ENCODE measurements at regions not wholly inside any gene's neighbourhood (a gene's known extent, or its start where the extent isn't known, plus 50 kb on each side); places are given as distances from the start of the nearest gene placed in this dataset.
A peak's percentile ranks its signal among the peaks of the same experiment; 100 is the strongest.

DNA sequence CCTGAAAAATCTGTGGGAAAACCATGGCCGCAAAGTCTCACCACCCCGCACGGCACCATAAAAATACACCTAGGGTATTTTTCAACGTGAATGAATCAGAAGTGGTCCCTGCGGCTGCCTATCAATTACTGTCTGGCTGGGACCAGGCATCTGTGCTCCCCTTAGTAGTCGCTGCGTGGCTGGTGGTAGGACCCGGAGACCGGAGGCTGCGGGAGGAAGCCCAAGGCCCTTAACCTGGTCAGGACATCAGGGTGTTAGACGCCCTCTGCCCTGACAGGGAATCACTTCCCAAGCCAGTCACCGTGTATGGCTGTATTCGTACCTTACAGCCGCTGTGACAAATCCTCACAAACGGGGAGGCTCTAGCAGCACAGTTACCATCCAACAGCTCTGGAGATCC is 141.5 kb upstream of the PPP2R2D start:
- intact Hi-C loops (cut with DNase I) = no loop called here
- peak; percentile 64 for DNase-seq (ENCODE audit: low spot score)

DNA sequence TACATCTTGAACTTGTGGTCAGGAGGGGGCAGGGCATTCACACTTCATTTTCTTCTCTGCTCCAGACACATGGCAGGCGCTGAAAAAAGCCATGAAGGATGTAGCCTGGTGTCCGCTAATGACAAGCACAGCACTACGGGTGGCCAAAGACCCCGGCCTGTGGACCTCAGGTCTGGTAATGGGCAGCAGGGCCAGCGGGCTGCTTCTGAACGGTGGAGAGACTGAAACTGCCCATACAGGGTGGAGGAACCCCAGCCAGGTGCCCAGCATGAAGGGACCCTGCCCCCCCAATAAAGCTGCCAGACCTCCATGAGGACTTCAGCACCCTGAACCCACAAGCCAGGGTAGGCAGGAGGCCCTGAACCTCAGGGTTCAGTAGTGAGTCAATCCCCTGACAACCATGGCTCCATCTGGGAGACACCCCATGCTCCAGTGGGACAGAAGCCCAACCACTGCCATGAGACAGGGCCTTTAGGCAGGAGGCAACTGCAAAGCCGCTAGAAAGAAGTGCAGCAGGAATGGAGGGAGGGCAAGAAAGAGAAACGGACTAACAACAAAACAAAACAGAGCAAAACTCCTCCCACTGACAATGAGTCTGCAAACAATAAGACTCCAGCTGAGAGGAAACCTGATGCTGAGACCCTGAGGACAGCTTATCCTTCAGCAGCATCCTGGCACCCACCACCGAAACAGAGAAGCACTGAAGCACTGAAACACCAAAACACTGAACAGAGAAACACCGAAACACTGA is 140.2 kb upstream of the PPP2R2D start:
- intact Hi-C loops (cut with DNase I) = no loop called here

DNA sequence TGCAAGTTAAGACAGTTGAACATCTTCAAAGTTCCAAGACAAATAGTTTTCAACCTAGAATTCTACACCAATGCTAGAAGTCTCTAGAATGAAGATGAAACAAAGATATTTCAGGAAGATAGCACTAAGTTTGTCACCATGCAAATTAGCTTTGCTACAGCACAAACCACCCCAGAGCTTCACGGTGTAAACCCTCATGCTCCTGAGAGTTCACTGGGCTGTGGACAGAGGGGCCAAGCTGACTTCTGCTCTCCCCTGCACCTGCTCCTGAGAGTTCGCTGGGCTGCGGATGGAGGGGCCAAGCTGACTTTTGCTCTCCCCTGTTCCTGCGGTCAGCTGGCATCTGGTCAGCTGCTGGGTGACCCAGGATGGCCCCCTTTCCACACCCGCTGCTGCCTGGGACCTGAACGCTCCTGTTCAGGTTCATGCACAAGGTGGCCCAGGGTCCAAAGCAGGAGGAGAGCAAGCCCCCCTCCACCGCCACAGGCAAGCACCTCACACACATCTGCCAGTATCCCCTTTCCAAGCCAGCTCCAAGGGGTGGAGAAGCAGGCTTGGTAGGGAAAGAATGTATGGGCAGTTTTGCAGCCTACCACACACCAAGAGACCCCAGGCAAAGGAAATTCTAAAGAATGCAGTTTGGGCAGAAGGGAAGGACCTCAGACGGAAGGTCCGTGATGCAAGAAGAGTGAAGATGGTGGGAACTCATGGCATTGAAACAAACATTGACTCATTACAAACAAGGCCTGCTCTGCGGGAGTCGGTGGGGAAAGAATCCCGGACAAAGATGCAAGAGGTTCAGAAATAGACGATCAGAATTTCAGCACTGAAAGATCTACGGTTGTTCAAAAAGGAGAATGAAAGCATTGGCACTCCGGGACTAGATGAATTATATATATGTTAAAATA is 137.8 kb upstream of the PPP2R2D start:
- intact Hi-C loops (cut with DNase I) = no loop called here

More for the DNA sequence above, 140.2 kb upstream of the PPP2R2D start:
- no peak for DNase-seq (ENCODE audit: low spot score)

DNA sequence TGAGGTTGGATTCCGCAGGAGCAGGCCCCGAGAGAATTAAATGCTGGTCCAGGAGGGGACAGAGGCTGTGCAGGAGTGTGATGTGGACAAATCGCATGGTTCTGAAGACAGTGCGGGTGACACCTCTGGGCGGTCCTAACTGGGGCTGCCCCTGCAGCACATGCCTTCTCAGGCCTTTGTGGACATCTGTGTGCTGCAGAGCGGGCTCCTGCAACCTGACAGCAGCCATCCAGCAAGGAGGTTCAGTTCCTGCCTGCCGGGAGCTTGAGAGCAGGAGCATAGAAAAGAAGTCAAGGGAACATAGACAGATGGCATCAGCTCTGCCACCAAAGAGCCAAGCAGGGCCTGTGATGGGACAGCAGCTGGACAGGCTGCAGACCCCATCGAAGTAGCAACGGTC is 135.9 kb upstream of the PPP2R2D start:
- peak; percentile 58 for DNase-seq (ENCODE audit: low spot score)
- intact Hi-C loops (cut with DNase I) = no loop called here

More for the DNA sequence above, 137.8 kb upstream of the PPP2R2D start:
- peak; percentile 56 for DNase-seq (ENCODE audit: low spot score)

DNA sequence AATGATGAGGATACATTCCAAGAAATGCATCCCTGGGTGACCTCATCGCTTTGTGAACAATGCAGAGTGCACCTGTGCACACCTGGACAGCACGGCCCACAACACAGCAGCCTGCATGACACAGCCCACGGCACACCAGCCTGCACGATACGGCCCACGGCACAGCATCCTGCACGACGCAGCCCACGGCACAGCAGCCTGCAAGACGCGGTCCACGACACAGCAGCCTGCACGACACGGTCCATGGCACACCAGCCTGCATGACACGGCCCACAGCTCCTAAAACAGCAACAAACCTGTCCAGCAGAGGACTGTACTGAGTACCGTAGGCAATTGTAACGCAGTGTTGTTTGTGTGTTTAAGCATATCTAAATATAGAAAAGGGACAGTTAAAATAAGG is 134.7 kb upstream of the PPP2R2D start:
- intact Hi-C loops (cut with DNase I) = no loop called here

DNA sequence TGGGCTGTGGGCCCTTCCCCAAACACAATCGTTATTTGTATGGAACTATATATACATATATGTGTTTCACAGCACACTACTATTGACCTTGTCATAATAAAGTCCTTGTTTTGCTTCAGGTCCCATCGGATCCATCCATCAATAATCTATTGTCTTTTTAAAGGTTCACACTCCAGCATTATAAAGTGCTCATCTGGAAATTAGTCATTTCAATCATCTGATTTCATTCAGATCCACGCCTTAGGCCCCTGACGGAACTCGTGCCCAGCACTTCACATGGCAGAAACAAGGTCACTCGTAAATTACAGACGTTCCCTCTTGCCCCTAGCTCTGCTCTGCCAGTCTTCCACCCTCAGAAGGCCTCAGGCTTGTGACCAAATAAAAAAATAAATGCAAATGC is 133.1 kb upstream of the PPP2R2D start:
- intact Hi-C loops (cut with DNase I) = no loop called here
- no peak for DNase-seq (ENCODE audit: low spot score)

More for the DNA sequence above, 134.7 kb upstream of the PPP2R2D start:
- DNase-seq (ENCODE audit: low spot score) = peak; percentile 71

DNA sequence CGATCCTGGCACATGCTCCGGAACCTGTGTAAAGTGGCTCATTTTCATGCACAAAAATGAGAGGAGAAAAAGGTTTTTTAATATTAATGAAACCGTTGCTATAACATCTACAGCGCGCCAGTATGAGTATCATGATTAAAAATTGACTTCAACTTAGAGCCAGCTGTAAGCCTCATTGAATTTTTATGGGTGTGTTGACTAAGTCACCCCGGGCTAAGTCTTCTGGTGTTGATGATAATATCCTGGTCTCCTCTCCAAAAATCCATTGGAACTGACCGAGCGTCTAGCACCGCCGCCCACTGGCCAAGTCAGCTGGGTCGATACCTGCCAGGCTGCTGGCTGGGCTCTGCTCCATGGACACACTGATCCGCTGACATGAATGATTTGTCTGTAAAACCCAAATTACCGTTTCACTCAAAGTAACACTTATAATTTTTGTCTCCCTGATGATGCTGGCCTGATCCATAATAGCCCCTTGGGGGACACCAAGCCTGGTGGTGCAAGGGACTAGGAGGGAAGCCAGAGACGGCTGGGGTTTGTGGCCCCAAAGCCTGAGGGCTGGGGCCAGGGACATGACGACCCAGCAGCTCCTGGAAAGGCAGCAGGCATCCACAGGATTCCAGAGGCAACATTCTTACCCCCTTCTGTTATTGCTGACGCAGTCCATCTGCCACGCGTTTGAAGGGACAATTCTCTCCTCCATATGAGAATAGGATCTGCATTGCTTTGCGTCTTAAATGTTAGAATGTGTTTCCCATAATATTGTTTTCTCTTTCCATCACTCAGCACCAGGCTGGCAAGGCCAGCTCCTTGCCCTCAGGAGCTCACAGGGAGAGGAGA is 131.0 kb upstream of the PPP2R2D start:
- intact Hi-C loops (cut with DNase I) = no loop called here
- peak; percentile 44 for DNase-seq (ENCODE audit: low spot score)

DNA sequence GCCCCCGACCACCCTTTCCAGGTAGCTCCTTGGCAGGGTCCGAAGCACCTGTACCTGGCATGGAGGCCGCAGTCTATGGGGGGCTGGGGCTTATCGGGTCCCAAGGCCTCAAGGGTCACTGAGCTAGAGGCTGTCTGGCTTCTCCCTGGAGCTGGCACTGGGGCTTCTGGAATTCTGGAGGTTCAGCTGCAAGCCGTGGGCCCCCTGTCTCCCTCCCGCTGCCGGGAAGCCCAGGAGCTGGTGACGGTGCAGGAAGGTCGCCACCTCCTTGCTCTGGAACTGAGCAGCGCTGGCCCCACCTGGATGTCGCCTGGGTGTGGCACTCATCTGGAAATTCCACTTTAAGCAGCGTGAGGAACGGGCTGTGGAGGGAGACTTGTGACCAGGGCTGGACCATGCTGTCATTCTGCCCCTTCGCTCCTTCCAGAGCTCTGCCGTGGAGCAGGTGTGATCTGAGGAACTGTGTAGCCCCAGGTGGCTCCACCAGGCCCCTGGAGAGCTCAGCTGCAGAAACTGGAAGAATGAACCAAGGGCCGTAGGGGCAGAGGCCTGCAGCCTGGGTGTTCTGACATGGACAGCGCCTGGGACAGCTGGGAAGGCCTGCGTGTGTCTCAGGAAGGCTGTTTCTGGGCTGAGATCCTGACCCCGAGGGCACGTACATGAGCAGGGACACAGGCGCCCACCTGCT is 129.7 kb upstream of the PPP2R2D start:
- intact Hi-C loops (cut with DNase I) = no loop called here
- DNase-seq (ENCODE audit: low spot score) = peak; percentile 66

DNA sequence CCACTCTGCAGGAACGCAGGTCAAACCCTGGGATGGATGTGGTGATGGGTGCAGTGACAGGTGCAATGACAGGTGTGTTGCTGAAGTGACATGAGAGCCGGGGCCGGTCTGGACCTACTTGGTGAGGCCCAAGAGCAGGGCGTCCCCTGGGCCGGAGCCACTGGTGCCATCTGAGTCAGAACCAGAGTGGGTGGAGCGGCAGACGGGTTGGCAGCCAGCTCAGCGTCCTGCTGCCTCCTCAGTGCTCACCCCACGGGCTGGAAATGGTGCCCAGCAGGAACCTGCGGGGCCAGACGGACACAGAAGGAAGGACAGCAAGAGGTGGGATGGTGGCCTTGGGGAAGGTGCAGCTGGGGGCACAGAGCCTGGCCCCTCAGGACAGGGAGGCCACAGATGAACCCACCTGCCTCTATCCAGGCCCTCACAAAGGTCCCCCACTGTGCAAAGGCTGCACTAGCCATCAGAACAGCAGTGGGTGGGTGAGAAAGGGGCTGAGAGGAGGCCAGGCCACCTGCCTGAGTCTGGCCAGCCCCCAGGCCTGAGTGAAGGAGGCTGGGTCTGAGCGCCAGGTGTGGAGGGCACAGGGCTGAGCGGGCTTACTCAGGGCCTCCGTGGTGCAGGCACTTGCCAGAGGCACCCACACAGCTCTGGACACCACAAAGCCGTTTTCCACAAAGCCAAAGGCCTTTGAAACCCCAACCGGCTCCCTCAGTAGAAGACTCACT is 129.0 kb upstream of the PPP2R2D start:
- DNase-seq (ENCODE audit: low spot score) = peak; percentile 57
- intact Hi-C loops (cut with DNase I) = no loop called here

DNA sequence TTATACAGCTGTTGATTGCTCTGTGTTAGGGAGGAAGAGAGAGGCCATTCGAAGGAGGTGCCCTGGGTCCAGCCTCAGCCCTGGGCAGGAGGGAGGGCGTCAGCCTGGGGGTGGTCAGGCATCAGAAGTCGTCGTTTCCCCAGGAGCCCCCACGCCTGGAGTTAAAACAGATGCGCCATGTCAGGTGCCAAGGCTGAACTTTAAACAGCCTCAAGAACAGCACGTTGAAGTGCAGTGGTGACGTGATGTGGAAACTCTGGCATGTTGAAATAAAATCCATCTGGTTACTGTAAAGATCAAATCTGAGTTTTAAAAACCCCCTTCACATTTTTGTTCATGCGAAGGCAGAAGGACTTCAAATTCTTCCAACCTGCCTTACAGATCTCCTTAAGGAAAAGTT is 128.4 kb upstream of the PPP2R2D start:
- intact Hi-C loops (cut with DNase I) = no loop called here
- DNase-seq (ENCODE audit: low spot score) = no peak

DNA sequence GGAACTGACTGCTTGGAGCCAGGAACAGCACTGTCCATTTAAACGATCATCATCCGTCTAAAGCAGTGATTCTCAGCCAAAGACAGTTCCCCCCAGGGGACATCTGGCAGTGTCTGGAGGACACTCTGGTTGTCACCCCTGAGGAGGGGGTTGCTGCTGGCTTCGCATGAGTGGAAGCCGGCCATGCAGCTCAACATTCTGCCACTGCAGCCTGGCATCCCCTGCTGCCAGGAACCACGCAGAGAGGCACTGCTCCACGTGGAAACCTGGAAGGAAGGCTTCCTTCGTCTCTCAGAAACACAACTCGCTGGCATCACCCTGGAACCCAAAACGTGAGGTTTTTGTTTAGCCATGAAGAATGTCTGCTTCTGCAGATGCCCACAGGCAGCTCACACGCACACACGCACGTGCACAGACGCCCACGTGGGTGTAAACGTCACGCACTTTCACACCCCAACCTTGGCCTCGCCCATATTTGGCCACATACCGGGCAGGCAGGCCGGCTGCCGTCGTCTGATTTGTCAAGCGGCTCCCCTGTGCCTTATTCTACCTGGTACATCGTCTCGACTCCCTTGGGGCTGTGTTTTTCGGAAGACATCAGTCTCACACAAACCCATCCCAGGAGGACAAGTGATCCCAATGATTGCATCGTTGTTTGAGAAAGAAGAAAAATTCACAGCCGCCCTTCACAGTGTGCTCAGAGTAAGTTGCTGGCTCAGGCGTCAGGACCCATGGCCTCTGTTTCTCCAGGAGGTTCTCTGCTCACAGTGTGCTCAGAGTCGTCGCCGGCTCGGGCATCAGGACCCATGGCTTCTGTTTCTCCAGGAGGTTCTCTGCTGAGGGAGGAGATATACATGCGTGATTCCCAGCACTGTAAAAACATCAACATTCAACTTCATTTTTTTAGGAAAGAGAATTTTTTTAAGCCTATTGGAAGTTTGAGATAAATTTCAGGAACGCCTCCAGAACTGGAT is 127.2 kb upstream of the PPP2R2D start:
- intact Hi-C loops (cut with DNase I) = no loop called here
- DNase-seq (ENCODE audit: low spot score) = peak; percentile 56

DNA sequence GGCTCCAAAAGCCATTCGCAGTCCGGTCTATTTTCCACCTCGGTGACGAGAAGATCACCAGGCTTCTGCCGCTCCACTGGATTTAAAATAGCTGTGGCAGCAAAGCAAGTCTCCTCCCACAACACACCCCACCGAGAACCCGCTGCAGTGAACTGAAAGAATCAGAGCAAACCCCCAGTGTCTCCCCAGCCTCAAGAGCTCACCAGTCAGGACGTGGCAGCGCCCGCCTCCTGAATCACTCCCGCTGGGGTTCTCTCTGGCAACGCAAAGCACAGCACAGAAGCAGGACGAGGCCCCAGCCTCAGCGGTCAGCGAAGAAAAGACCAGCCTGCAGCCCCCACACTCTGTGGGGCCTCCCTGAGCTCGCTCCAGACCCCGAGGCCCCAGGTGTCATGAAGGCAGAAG is 126.1 kb upstream of the PPP2R2D start:
- DNase-seq (ENCODE audit: low spot score) = no peak
- intact Hi-C loops (cut with DNase I) = no loop called here

DNA sequence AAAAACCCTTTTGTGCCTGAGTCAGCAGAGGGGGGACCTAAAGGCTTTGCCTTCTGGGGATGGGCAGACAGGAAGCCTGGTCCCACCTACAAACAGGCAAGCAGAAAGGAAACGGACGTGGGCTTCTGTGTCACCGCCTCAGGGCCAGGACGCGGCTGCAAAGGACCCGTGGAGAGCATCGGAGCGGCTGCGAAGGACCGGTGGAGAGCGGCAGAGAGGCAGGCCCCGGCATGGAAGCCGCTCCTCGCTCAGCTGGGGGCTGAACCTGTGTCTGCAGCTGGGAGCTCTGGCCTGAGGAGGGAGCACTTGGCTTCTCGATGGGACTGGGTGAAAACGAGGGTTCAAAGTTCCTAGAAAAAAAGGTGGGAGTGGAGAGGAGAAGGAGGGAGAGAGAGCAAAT is 125.4 kb upstream of the PPP2R2D start:
- intact Hi-C loops (cut with DNase I) = no loop called here
- DNase-seq (ENCODE audit: low spot score) = no peak

DNA sequence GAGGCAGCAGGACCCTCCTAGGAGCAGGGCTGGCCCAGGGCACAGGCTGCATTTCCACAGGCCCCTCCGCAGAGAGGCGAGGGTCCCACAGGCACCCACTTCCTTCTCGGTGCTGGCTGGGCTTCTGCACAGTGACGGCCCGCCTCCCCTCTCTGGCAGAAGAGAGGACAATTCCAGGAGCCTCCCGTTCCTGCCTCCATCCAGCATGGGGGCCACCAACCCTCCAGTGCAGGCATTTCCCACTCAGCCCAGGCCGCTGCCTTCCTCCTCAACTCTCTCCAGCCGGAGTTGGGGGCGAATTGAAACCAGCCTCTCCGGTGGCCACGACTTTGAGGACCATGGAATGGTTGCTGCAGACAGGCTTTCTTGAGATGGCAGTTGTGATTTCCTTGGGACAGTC is 125.0 kb upstream of the PPP2R2D start:
- no peak for DNase-seq (ENCODE audit: low spot score)
- intact Hi-C loops (cut with DNase I) = no loop called here

DNA sequence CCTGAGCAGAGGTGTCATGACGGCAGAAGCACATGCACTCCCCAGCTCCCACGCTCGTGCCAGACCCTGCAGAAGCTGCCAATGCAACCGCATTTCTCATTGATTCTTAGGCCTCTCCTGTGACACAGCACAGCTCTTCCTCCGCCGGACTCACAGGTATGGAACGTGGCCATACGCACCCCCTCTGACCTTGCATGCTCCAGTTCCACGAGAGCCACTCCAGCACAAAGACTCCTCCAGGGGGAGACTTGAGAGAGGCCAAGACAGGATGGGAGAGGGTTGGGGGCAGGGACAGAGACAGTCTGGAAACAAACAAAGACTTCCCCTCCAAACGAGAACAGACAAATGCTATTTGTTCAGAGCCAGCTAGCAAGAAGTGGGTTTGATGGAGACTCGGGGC is 124.3 kb upstream of the PPP2R2D start:
- intact Hi-C loops (cut with DNase I) = no loop called here
- no peak for DNase-seq (ENCODE audit: low spot score)

DNA sequence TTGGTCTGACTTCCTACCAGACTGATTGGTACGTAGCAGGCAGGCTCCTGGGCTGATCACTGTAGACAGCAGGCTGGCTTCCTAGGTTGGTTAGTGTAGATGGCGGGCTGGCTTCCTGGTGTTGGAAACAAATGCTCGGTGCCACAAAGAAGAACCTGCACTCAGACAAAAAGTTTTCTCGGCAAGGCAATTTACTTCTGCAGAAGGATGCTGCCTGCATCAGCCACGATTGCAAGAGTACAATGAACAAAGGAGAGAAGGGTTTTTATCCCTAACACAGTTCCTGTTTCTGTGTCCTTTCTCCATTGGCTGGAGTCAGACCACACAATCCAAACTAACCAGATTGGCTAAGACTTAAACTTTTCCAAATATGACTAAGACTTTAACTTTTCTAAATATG is 123.6 kb upstream of the PPP2R2D start:
- intact Hi-C loops (cut with DNase I) = no loop called here
- no peak for DNase-seq (ENCODE audit: low spot score)

DNA sequence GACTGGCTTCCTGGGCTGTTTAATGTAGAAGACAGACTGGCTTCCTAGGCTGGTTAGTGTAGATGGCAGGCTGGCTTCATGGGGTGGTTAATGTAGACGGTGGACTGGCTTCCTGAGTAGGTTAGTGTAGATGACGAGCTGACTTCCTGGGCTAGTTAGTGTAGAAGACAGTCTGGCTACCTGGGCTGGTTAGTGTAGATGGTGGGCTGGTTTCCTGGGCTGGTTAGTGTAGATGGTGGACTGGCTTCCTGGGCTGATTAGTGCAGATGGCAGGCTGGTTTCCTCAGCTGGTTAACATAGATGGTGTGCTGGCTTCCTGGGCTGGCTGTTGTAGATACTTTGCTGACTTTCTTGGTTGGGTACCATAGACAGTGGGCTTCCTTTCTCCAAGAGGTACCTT is 122.9 kb upstream of the PPP2R2D start:
- DNase-seq (ENCODE audit: low spot score) = no peak
- intact Hi-C loops (cut with DNase I) = loop anchor here in 1 of 2 donors (1.0 kb wide), 1 partner anchor 84 kb away; no protein-coding TSS in a partner anchor

All from posterior vena cava (tissue), 2 donors.